Spleen (tissue), 11 donors: ENCODE measurements at regions not wholly inside any gene's neighbourhood (a gene's known extent, or its start where the extent isn't known, plus 50 kb on each side); places are given as distances from the start of the nearest gene placed in this dataset.
"Not testable (repeated sequence)": the region's sequence is repeated elsewhere in the genome, so short reads cannot be mapped to it uniquely, and the experiment has no call there.

Experiments used
- DNase-seq: peaks from one replicate; pipeline ENCODE4 v3.0.0-alpha.2; 2020
- H3K27ac ChIP-seq, 8 donors: fragments of 200-600 bp; sonication (generic) in 7 of 8; 1 replicate in 4 of 8; 2 replicates in 4 of 8; pipeline versions ENCODE4 v1.5.0 to v1.8.0; 2016 to 2021; ENCODE audit warnings: inconsistent platforms in 4 of 8, mild to moderate bottlenecking in 4 of 8, moderate library complexity in 1 of 8
- H3K27me3 ChIP-seq, 7 donors: fragments of 200-600 bp; sonication (generic) in 6 of 7; replicated peaks in 1 of 7; 1 replicate in 4 of 7; 2 replicates in 3 of 7; pipeline versions ENCODE4 v1.5.0 to v1.8.0; 2016 to 2021; ENCODE audit warnings: inconsistent platforms in 3 of 7, mild to moderate bottlenecking in 1 of 7
- H3K36me3 ChIP-seq, 6 donors: fragments of 200-600 bp; sonication (generic) in 5 of 6; 1 replicate in 4 of 6; 2 replicates in 2 of 6; pipeline versions ENCODE4 v1.5.0 to v1.8.0; 2016 to 2021; ENCODE audit warnings: inconsistent platforms in 2 of 6
- H3K4me1 ChIP-seq, 6 donors: fragments of 200-600 bp; sonication (generic) in 5 of 6; 1 replicate in 3 of 6; 2 replicates in 3 of 6; pipeline versions ENCODE4 v1.5.0 to v1.8.0; 2016 to 2021; ENCODE audit warnings: inconsistent platforms in 3 of 6
- H3K4me3 ChIP-seq, 8 donors: fragments of 200-600 bp; sonication (generic) in 7 of 8; 1 replicate in 4 of 8; 2 replicates in 4 of 8; pipeline versions ENCODE4 v1.5.0 to v1.8.0; 2016 to 2021; ENCODE audit warnings: inconsistent platforms in 4 of 8, mild to moderate bottlenecking in 4 of 8, moderate library complexity in 2 of 8
- H3K9me3 ChIP-seq, 8 donors: fragments of 200-600 bp; sonication (generic) in 7 of 8; 1 replicate in 4 of 8; 2 replicates in 4 of 8; pipeline versions ENCODE4 v1.5.0 to v1.8.0; 2016 to 2021; ENCODE audit warnings: inconsistent platforms in 4 of 8
- CTCF ChIP-seq, 11 experiments: fragments of 200-600 bp in 7 of 11; fragments of 450-650 bp in 4 of 11; sonication (generic) in 4 of 11; IDR thresholded peaks in 8 of 11; conservative IDR thresholded peaks in 3 of 11; 1 replicate in 7 of 11; 2 replicates in 4 of 11; pipeline versions ENCODE4 v1.4.0 to v1.8.0; 2016 to 2021; ENCODE audit warnings: antibody characterized with exemption in 11 of 11, inconsistent platforms in 4 of 11, mild to moderate bottlenecking in 1 of 11
- POLR2A ChIP-seq, 3 donors: fragments of 450-650 bp; IDR thresholded peaks; one replicate each; pipeline ENCODE4 v1.5.1; 2017; ENCODE audit warnings: antibody characterized with exemption in 3 of 3, mild to moderate bottlenecking in 1 of 3
- POLR2AphosphoS5 ChIP-seq, 3 donors: sonication (generic); formaldehyde crosslinking; IDR thresholded peaks; one replicate each; pipeline ENCODE4 v1.5.1; 2017; ENCODE audit warnings: antibody characterized with exemption in 3 of 3
- WGBS, 5 donors: extraction: QIAGEN DNeasy Blood & Tissue Kit in 3 of 5; methylation state at CpG; one replicate each; pipeline versions ENCODE4 v1.1.5 to v1.1.7; 2013 to 2018; 5-methylcytosine and 5-hydroxymethylcytosine counted together
- intact Hi-C: fragments of 100-400 bp; cut with DNase I; formaldehyde crosslinking; loops from one replicate; pipeline ENCODE4 v1.15.0; 2023; ENCODE audit warnings: low total_unique reads
- donor health status: healthy with polysubstance abuse.
- donor health status: DM: no; HTN: no; CAD: no; lungs with moderate emphysema.
- donor health status: DM: no; HTN: no; CAD: no.
- donor health status: Bipolar disorder and iron deficiency.
- donor health status: healthy.
- donor health status: DM: no; HTN: no; CAD: no.
- donor health status: DM: yes; HTN: yes; CAD: no.

GRCh38 chr11:91997226-91997625 is 227.4 kb upstream of the FAT3 start:
- H3K4me1 ChIP-seq: no peaks in the 10 kb centered on the region
- DNase-seq: no peak
- H3K9me3 ChIP-seq: no peaks in the 10 kb centered on the region
- H3K36me3 ChIP-seq: no peaks in the 10 kb centered on the region
- H3K27ac ChIP-seq: no peak overlapping the region
- 74 to 86% (median 79%) methylated on average over 4 to 6 of the region's 6 CpGs for WGBS, 5 donors
- intact Hi-C loops: no loop called here
- H3K27me3 ChIP-seq: no peaks in the 10 kb centered on the region
- no peak for TF ChIP-seq POLR2AphosphoS5 (IDR thresholded peaks at IDR 0.05)
- no peak for TF ChIP-seq POLR2A (IDR thresholded peaks at IDR 0.05)
- TF ChIP-seq CTCF (IDR thresholded peaks at IDR 0.05 in 8 of 11, conservative IDR thresholded peaks at IDR 0.05 in 3 of 11): no peak
- no peak overlapping the region for H3K4me3 ChIP-seq

GRCh38 chr11:91996526-91996925 is 228.1 kb upstream of the FAT3 start:
- Histone ChIP-seq H3K36me3 (no peaks in the 10 kb centered on the region), H3K4me3 (no peak overlapping the region), H3K27me3 (no peaks in the 10 kb centered on the region), H3K27ac (no peak overlapping the region), H3K4me1 (no peaks in the 10 kb centered on the region), H3K9me3 (no peaks in the 10 kb centered on the region)
- TF ChIP-seq POLR2A (IDR thresholded peaks at IDR 0.05) (no peak), CTCF (IDR thresholded peaks at IDR 0.05 in 8 of 11, conservative IDR thresholded peaks at IDR 0.05 in 3 of 11) (no peak), POLR2AphosphoS5 (IDR thresholded peaks at IDR 0.05) (no peak)
- DNase-seq: no peak
- WGBS, 5 donors: 82 to 100% (median 88%) methylated on average over 1 of the region's 1 CpG
- intact Hi-C loops: no loop called here

GRCh38 chr11:91988443-91988842 is 236.2 kb upstream of the FAT3 start:
- not testable (repeated sequence) for DNase-seq, H3K4me3 ChIP-seq, H3K36me3 ChIP-seq, H3K27me3 ChIP-seq, H3K4me1 ChIP-seq, H3K27ac ChIP-seq
- intact Hi-C loops: loop anchor here (5.0 kb wide), 1 partner anchor 51 kb away; no protein-coding TSS in a partner anchor
- peaks cover 0 to 32% (median 2%) of the 10 kb centered on the region in 8 donors for H3K9me3 ChIP-seq

GRCh38 chr11:91986218-91986617 is 238.4 kb upstream of the FAT3 start:
- TF ChIP-seq CTCF (IDR thresholded peaks at IDR 0.05 in 8 of 11, conservative IDR thresholded peaks at IDR 0.05 in 3 of 11): no peak
- no peak for TF ChIP-seq POLR2A (IDR thresholded peaks at IDR 0.05)
- TF ChIP-seq POLR2AphosphoS5 (IDR thresholded peaks at IDR 0.05): no peak
- Histone ChIP-seq H3K9me3 (peaks cover 0 to 38% (median 6%) of the 10 kb centered on the region in 8 donors), H3K27me3 (no peaks in the 10 kb centered on the region), H3K27ac (no peak overlapping the region), H3K4me1 (no peaks in the 10 kb centered on the region), H3K36me3 (no peaks in the 10 kb centered on the region), H3K4me3 (no peak overlapping the region)
- intact Hi-C loops: loop anchor here (5.0 kb wide), 1 partner anchor 49 kb away; no protein-coding TSS in a partner anchor
- DNase-seq: no peak

GRCh38 chr11:91984033-91984584 is 240.5 kb upstream of the FAT3 start:
- H3K27me3 ChIP-seq: no peaks in the 10 kb centered on the region
- 73 to 84% (median 79%) methylated on average over 5 of the region's 5 CpGs for WGBS, 5 donors

More at GRCh38 chr11:91984033-91984584, 240.5 kb upstream of the FAT3 start:
- H3K9me3 ChIP-seq: peaks cover 0 to 38% (median 8%) of the 10 kb centered on the region in 8 donors
- no peak for DNase-seq
- H3K36me3 ChIP-seq: no peaks in the 10 kb centered on the region
- no peak overlapping the region for H3K27ac ChIP-seq
- no peak overlapping the region for H3K4me3 ChIP-seq
- intact Hi-C loops: no loop called here
- TF ChIP-seq CTCF (IDR thresholded peaks at IDR 0.05 in 8 of 11, conservative IDR thresholded peaks at IDR 0.05 in 3 of 11): no peak
- TF ChIP-seq POLR2A (IDR thresholded peaks at IDR 0.05): no peak
- no peak for TF ChIP-seq POLR2AphosphoS5 (IDR thresholded peaks at IDR 0.05)
- H3K4me1 ChIP-seq: no peaks in the 10 kb centered on the region
